ENCODE measurements at regions not wholly inside any gene's neighbourhood (a gene's known extent, or its start where the extent isn't known, plus 50 kb on each side); places are given as distances from the start of the nearest gene placed in this dataset.

- CTCF ChIA-PET = no interaction called here
- POLR2A ChIA-PET = no interaction called here
- TF ChIP-seq CTCF (IDR thresholded peaks at IDR 0.05; ENCODE audit: control extremely low read depth, extremely low read depth, low read depth, missing control alignments) = no peak
- DNase-seq (ENCODE audit: extremely low spot score) = no peak
These were observed 56.1 kb upstream of the ADGRA1 start for GRCh38 chr10:133031541-133032125.

GRCh38 chr10:133030781-133031180, 56.9 kb upstream of the ADGRA1 start:
- CTCF ChIA-PET = no interaction called here
- POLR2A ChIA-PET = no interaction called here
- DNase-seq (ENCODE audit: extremely low spot score) = no peak
- TF ChIP-seq CTCF (IDR thresholded peaks at IDR 0.05; ENCODE audit: control extremely low read depth, extremely low read depth, low read depth, missing control alignments) = no peak

GRCh38 chr10:133030126-133030525, 57.6 kb upstream of the ADGRA1 start:
- CTCF ChIA-PET = no interaction called here
- no peak for DNase-seq (ENCODE audit: extremely low spot score)
- no peak for TF ChIP-seq CTCF (IDR thresholded peaks at IDR 0.05; ENCODE audit: control extremely low read depth, extremely low read depth, low read depth, missing control alignments)
- POLR2A ChIA-PET = no interaction called here

- no peak for TF ChIP-seq CTCF (IDR thresholded peaks at IDR 0.05; ENCODE audit: control extremely low read depth, extremely low read depth, low read depth, missing control alignments)
- ChIA-PET POLR2A (no interaction called here), CTCF (no interaction called here)
- no peak for DNase-seq (ENCODE audit: extremely low spot score)
These were observed 58.8 kb upstream of the ADGRA1 start for GRCh38 chr10:133028956-133029355.

- DNase-seq (ENCODE audit: extremely low spot score) = no peak
- ChIA-PET POLR2A (no interaction called here), CTCF (no interaction called here)
- TF ChIP-seq CTCF (IDR thresholded peaks at IDR 0.05; ENCODE audit: control extremely low read depth, extremely low read depth, low read depth, missing control alignments) = no peak
These were observed 59.6 kb upstream of the ADGRA1 start for GRCh38 chr10:133028158-133028557.

- POLR2A ChIA-PET = no interaction called here
- TF ChIP-seq CTCF (IDR thresholded peaks at IDR 0.05; ENCODE audit: control extremely low read depth, extremely low read depth, low read depth, missing control alignments) = no peak
- DNase-seq (ENCODE audit: extremely low spot score) = no peak
- CTCF ChIA-PET = no interaction called here
These were observed 60.2 kb upstream of the ADGRA1 start for GRCh38 chr10:133027482-133027881.

Measured in GM10248 (cell line).